ENCODE measurements at regions not wholly inside any gene's neighbourhood (a gene's known extent, or its start where the extent isn't known, plus 50 kb on each side); places are given as distances from the start of the nearest gene placed in this dataset.

DNA sequence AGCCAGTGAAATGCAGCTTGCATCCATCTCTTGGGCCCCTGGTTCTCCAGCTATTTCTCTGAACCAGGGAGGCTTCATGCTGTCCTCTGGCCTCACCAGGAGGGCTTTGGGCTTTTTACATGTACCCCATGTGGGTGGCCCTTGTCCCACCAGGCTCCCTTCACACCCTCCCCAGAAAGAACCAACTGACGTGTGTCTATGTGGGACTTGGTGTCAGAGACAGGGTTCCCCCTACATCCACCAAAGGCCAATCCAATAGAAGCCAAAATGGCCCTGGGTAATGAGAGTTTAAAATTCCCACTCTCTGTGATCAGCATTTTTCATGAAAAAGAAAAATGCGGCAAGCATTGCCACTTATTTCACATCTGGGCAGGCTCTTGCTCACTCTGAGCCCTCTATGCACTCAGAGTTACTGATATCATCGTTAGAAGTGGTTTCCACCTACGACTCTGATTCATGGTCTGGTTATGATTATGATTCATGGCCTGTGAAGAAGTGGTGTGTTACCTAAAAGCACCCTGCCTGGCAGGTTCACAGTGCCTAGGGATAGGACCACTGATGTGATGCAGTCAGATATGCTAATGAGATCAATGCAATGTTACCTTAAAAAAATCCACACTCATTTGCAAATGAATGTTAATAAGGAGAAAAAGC, 133.5 kb downstream of the BUB3 start:
- H3K9me3 ChIP-seq = no peaks in the 10 kb centered on the region
- 82 to 83% methylated on average over 4 of the region's 4 CpGs for WGBS, 2 donors
- H3K4me3 ChIP-seq = no peak overlapping the region
- H3K36me3 ChIP-seq = no peaks in the 10 kb centered on the region
- no peaks in the 10 kb centered on the region for H3K4me1 ChIP-seq
- intact Hi-C loops (cut with DNase I) = no loop called here
- no peak for TF ChIP-seq POLR2A (IDR thresholded peaks at IDR 0.05)
- TF ChIP-seq, protein P1, sequence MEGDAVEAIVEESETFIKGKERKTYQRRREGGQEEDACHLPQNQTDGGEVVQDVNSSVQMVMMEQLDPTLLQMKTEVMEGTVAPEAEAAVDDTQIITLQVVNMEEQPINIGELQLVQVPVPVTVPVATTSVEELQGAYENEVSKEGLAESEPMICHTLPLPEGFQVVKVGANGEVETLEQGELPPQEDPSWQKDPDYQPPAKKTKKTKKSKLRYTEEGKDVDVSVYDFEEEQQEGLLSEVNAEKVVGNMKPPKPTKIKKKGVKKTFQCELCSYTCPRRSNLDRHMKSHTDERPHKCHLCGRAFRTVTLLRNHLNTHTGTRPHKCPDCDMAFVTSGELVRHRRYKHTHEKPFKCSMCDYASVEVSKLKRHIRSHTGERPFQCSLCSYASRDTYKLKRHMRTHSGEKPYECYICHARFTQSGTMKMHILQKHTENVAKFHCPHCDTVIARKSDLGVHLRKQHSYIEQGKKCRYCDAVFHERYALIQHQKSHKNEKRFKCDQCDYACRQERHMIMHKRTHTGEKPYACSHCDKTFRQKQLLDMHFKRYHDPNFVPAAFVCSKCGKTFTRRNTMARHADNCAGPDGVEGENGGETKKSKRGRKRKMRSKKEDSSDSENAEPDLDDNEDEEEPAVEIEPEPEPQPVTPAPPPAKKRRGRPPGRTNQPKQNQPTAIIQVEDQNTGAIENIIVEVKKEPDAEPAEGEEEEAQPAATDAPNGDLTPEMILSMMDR (IDR thresholded peaks at IDR 0.05) = no peak
- no peaks in the 10 kb centered on the region for H3K27me3 ChIP-seq
- no peak overlapping the region for H3K27ac ChIP-seq
- no peak for DNase-seq

DNA sequence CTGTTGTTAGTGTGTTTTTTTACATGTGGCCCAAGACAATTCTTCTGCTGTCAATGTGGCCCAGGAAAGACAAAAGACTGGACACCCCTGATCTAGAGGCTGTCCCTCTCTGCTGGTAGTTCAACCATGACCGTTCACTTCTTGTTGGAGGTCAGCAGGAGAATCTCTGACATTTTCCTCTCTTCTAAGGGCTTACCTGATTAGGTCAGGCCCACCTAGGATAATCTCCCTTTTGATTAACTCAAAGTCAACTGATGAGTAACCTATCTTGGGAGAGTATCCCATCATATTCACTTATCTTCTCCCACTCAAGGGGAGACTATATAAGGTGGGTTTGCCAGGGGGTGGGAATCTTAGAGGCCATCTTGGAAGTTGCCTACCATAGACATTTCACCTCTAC, 135.2 kb downstream of the BUB3 start:
- WGBS, 2 donors = 81 to 82% methylated on average over 1 of the region's 1 CpG
- H3K9me3 ChIP-seq = no peaks in the 10 kb centered on the region
- H3K27ac ChIP-seq = no peak overlapping the region
- H3K36me3 ChIP-seq = no peaks in the 10 kb centered on the region
- H3K4me1 ChIP-seq = no peaks in the 10 kb centered on the region
- intact Hi-C loops (cut with DNase I) = no loop called here
- H3K27me3 ChIP-seq = no peaks in the 10 kb centered on the region
- DNase-seq = no peak
- TF ChIP-seq EP300 (IDR thresholded peaks at IDR 0.05) (no peak), POLR2A (IDR thresholded peaks at IDR 0.05) (no peak), POLR2AphosphoS5 (IDR thresholded peaks at IDR 0.05) (no peak)
- TF ChIP-seq, protein P1 (IDR thresholded peaks at IDR 0.05) = no peak
- H3K4me3 ChIP-seq = no peak overlapping the region

DNA sequence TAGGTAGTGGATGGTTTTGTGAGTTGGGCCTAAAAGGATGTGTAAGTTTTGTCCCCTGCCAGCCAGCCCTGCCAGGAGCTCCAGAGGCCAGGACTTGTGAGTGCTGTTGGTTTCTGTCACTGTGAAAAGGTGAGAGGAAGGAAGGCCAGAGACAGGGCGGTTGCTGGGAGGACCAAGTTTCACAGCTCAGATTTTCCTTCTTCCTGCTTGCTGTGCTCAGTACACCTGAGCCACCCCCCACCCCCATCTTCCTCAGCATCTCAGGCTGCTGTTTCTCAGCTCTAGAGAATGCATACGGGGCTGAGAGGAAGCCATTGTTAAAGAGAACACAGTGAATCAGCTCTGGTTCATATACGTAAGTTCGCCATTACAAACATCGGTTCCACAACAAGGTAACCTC, 139.9 kb downstream of the BUB3 start:
- intact Hi-C loops (cut with DNase I) = no loop called here
- DNase-seq = no peak
- TF ChIP-seq EP300 (IDR thresholded peaks at IDR 0.05) (no peak), POLR2AphosphoS5 (IDR thresholded peaks at IDR 0.05) (no peak), POLR2A (IDR thresholded peaks at IDR 0.05) (no peak)
- TF ChIP-seq, protein P1 (IDR thresholded peaks at IDR 0.05) = no peak
- Histone ChIP-seq H3K36me3 (no peaks in the 10 kb centered on the region), H3K4me1 (no peaks in the 10 kb centered on the region), H3K27ac (no peak overlapping the region), H3K9me3 (no peaks in the 10 kb centered on the region), H3K4me3 (no peak overlapping the region), H3K27me3 (no peaks in the 10 kb centered on the region)
- 83 to 86% methylated on average over 5 of the region's 5 CpGs for WGBS, 2 donors

DNA sequence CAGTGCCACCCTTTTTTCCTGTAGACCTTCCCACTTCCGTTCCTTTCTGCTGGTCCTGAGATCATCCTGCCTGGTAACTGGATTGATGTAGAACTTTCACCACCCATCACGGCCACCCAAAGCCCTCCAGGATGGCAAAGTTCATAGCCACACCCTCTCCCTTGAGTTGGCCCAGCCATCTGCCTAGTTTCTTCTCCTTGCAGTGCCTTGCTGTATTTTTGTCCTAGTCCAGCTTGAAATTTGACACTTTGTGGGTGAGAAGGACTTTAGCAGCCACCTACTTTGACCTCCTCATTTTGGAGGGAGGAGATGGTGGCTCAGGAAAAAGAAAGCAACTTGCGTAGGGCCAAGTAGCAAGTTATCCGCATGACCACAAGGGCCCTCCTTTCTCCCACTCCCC, 140.7 kb downstream of the BUB3 start:
- WGBS, 2 donors = 76 to 87% methylated on average over 4 of the region's 4 CpGs
- Histone ChIP-seq H3K4me1 (no peaks in the 10 kb centered on the region), H3K27ac (no peak overlapping the region), H3K4me3 (no peak overlapping the region), H3K27me3 (no peaks in the 10 kb centered on the region), H3K36me3 (no peaks in the 10 kb centered on the region), H3K9me3 (no peaks in the 10 kb centered on the region)
- TF ChIP-seq, protein P1 (IDR thresholded peaks at IDR 0.05) = no peak
- no peak for TF ChIP-seq POLR2A (IDR thresholded peaks at IDR 0.05)
- no peak for TF ChIP-seq EP300 (IDR thresholded peaks at IDR 0.05)
- TF ChIP-seq POLR2AphosphoS5 (IDR thresholded peaks at IDR 0.05) = no peak
- DNase-seq = no peak
- intact Hi-C loops (cut with DNase I) = no loop called here

DNA sequence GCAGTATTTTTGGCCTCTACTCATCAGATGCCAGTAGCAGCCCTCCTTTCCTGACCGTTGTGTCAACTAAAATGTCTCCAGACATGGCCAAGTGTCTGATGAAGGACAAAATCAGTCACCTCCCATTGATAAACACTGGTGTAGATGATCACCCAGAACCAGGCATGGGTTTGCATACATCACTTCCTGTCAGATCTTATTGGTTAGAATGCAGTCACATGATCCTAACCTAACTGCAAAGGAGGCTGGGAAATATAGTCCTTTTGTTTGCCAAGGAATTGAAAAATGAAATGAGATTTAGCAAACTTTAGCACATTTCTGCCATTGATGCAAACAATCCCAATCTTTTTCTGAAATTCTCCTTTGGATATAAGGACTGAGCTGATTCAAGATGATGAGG, 141.4 kb downstream of the BUB3 start:
- no peaks in the 10 kb centered on the region for H3K4me1 ChIP-seq
- H3K27me3 ChIP-seq = no peaks in the 10 kb centered on the region
- DNase-seq = no peak
- no peaks in the 10 kb centered on the region for H3K36me3 ChIP-seq
- H3K9me3 ChIP-seq = no peaks in the 10 kb centered on the region
- H3K27ac ChIP-seq = no peak overlapping the region
- intact Hi-C loops (cut with DNase I) = no loop called here
- 63 to 97% methylated on average over 1 of the region's 1 CpG for WGBS, 2 donors
- TF ChIP-seq POLR2A (IDR thresholded peaks at IDR 0.05) (no peak), POLR2AphosphoS5 (IDR thresholded peaks at IDR 0.05) (no peak), EP300 (IDR thresholded peaks at IDR 0.05) (no peak)
- TF ChIP-seq, protein P1 (IDR thresholded peaks at IDR 0.05) = no peak
- H3K4me3 ChIP-seq = no peak overlapping the region

Measured in sigmoid colon (tissue), 6 donors.